ENCODE measurements at regions not wholly inside any gene's neighbourhood (a gene's known extent, or its start where the extent isn't known, plus 50 kb on each side); places are given as distances from the start of the nearest gene placed in this dataset.
"Not testable (repeated sequence)": the region's sequence is repeated elsewhere in the genome, so short reads cannot be mapped to it uniquely, and the experiment has no call there.

DNA sequence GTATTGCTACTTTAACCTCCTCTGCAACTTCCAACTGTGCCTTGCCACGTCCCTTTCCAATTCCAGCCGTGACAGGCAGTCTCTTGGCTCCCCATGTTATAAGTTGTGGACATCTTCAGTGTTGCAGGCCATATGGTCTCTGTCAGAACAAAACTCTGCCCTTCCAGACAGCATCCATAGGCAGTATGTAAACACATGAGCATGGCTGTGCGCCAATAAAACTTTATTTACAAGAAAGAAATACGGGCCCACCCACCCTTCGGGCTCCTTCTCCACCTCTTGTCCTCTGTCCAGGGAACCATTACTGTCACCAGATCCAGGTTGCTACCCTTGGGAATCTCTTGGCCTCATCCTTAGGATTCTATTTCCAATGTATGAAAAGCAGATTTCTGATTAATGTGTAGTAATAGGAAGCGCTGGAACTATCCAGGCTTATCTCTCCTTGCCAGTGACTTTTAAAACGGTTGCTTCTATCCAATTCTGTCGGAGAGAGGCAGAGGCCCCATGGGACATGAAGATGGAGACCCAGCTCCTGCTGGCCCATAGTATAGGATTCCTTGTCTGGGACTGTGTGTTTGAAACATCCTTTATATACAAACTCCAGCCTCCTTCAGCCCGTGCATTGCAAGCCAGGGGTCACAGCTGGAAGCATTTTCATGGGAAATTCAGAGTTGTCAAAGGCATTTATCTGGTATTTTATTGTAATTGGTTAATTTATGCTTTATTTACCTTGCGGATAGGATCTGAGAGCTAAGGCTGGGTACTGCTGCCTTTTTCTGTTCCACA is 114.4 kb downstream of the ZNF664 start:
- no peak overlapping the region for H3K4me3 Mint-ChIP-seq
- H3K27ac Mint-ChIP-seq: no peak overlapping the region
- peaks cover 0 to 6% (median 0%) of the 10 kb centered on the region in 7 donors for H3K9me3 Mint-ChIP-seq
- H3K4me1 Mint-ChIP-seq: no peaks in the 10 kb centered on the region
- no peaks in the 10 kb centered on the region for H3K27me3 Mint-ChIP-seq
- H3K36me3 Mint-ChIP-seq: peaks cover 0 to 4% of the 10 kb centered on the region in 2 donors
- ATAC-seq (ENCODE audit: low read depth in 2 of 2) (no peak), DNase-seq (no peak)

DNA sequence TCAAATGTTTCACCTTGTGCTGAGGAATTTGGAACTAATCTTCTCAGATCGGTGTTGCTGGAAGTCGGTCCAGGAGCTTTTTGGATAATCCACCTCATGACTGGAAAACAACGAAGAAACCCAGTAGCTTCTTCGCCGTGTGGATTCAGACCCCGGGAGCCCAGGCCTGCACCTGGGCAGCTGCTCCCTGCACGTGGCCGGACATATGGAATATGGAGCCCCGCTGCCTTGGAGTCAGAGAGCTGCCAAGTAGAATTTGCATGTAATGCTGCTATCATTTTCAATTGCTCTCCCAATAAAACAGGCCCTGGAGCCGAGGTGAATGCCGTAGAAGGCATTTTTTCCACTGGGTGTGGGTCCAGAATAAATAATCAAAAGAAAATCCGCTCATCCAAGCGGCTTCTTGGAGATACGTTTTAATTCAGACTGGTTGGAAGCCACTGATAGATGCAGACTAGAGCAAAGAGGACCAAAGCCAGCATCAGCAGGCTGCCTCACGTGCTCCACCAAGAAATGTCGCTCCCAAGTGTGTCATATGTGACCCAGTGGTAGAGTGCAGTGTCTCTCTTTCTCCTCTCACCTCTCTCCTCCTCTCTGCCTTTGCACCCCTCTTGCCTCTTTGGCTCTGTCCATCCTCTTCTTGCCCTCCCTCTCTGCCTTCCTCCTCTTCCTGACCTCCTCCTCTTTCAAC is 115.3 kb downstream of the ZNF664 start:
- Mint-ChIP-seq H3K4me1 (no peaks in the 10 kb centered on the region), H3K27ac (no peak overlapping the region), H3K36me3 (peaks cover 0 to 4% of the 10 kb centered on the region in 2 donors), H3K27me3 (no peaks in the 10 kb centered on the region), H3K9me3 (peaks cover 0 to 6% (median 0%) of the 10 kb centered on the region in 7 donors), H3K4me3 (no peak overlapping the region)
- DNase-seq (no peak), ATAC-seq (ENCODE audit: low read depth in 2 of 2) (no peak)

GRCh38 chr12:124089181-124089914 is 116.3 kb downstream of the ZNF664 start:
- DNase-seq; H3K9me3 Mint-ChIP-seq; ATAC-seq (ENCODE audit: low read depth in 2 of 2); H3K4me1 Mint-ChIP-seq; H3K4me3 Mint-ChIP-seq; H3K27ac Mint-ChIP-seq; H3K27me3 Mint-ChIP-seq; H3K36me3 Mint-ChIP-seq: not testable (repeated sequence)

- no peak for ATAC-seq (ENCODE audit: low read depth in 2 of 2)
- H3K4me1 Mint-ChIP-seq: no peaks in the 10 kb centered on the region
- peak overlapping the region in 1 of 8 donors; percentile 23 for H3K4me3 Mint-ChIP-seq
- no peak overlapping the region for H3K27ac Mint-ChIP-seq
- H3K27me3 Mint-ChIP-seq: peaks cover 0 to 5% (median 4%) of the 10 kb centered on the region in 3 donors
- H3K36me3 Mint-ChIP-seq: no peaks in the 10 kb centered on the region
- DNase-seq: no peak
- H3K9me3 Mint-ChIP-seq: peaks cover 0 to 6% (median 0%) of the 10 kb centered on the region in 7 donors
Observed at GRCh38 chr12:124091835-124092234, 118.8 kb downstream of the ZNF664 start.

- DNase-seq; H3K36me3 Mint-ChIP-seq; H3K4me1 Mint-ChIP-seq; H3K4me3 Mint-ChIP-seq; H3K27ac Mint-ChIP-seq; ATAC-seq (ENCODE audit: low read depth in 2 of 2); H3K9me3 Mint-ChIP-seq: not testable (repeated sequence)
- H3K27me3 Mint-ChIP-seq: peaks cover 2 to 11% (median 5%) of the 10 kb centered on the region in 3 donors
Observed at GRCh38 chr12:124092532-124092931, 119.5 kb downstream of the ZNF664 start.

- H3K27me3 Mint-ChIP-seq: peaks cover 5 to 16% (median 8%) of the 10 kb centered on the region in 3 donors
- DNase-seq: no peak
- no peak overlapping the region for H3K27ac Mint-ChIP-seq
- H3K36me3 Mint-ChIP-seq: no peaks in the 10 kb centered on the region
- no peaks in the 10 kb centered on the region for H3K4me1 Mint-ChIP-seq
- no peak for ATAC-seq (ENCODE audit: low read depth in 2 of 2)
- no peak overlapping the region for H3K4me3 Mint-ChIP-seq
- H3K9me3 Mint-ChIP-seq: peaks cover 0 to 4% (median 0%) of the 10 kb centered on the region in 7 donors
Observed at GRCh38 chr12:124093297-124093696, 120.3 kb downstream of the ZNF664 start.

DNA sequence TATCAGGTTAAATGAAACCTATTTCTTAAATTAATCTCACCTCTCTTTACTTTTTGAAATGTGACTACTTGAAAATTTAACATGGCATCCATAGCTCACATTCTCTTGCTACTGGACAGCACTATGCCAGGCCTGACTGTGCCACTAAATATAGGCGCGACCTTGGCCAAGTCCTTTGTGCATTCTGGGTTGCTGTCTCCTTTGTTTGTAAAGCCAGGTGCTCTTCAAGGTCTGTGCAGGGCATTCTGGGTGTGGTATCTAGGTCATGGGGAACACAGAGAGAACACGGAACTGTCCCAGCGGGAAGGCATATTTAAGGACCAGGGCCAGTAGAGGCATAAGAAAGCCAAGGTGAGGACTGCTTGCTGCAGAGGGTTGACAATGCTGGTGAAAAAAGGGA is 121.2 kb downstream of the ZNF664 start:
- H3K4me1 Mint-ChIP-seq: no peaks in the 10 kb centered on the region
- no peak overlapping the region for H3K4me3 Mint-ChIP-seq

DNA sequence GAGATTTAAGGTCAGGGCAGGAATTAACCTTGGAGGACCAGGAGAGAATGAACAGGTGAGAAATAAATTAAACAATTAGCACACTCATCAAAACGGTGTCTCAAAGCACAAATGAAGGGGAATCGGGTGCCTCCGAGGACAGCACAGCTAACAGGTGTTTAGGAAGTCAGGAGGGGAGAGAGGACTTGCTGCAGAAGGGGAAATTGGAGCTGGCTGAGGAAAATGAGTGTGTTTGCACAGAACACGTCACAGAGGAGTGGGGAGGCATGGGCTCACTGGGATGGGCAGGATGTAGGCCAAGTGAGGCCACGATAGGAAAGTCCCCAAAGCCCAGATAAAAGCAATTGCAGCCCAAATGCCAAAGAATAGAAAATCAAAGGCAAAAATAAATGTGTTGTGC is 121.7 kb downstream of the ZNF664 start:
- peaks cover 0 to 4% (median 0%) of the 10 kb centered on the region in 7 donors for H3K9me3 Mint-ChIP-seq
- DNase-seq (no peak), ATAC-seq (ENCODE audit: low read depth in 2 of 2) (no peak)
- H3K4me3 Mint-ChIP-seq: no peak overlapping the region
- no peaks in the 10 kb centered on the region for H3K36me3 Mint-ChIP-seq
- peaks cover 11 to 24% (median 18%) of the 10 kb centered on the region in 3 donors for H3K27me3 Mint-ChIP-seq
- H3K4me1 Mint-ChIP-seq: no peaks in the 10 kb centered on the region
- no peak overlapping the region for H3K27ac Mint-ChIP-seq

More for the DNA sequence above, 121.2 kb downstream of the ZNF664 start:
- peaks cover 11 to 24% (median 14%) of the 10 kb centered on the region in 3 donors for H3K27me3 Mint-ChIP-seq
- H3K9me3 Mint-ChIP-seq: peaks cover 0 to 4% (median 0%) of the 10 kb centered on the region in 7 donors
- DNase-seq (no peak), ATAC-seq (ENCODE audit: low read depth in 2 of 2) (no peak)
- no peaks in the 10 kb centered on the region for H3K36me3 Mint-ChIP-seq
- H3K27ac Mint-ChIP-seq: no peak overlapping the region

DNA sequence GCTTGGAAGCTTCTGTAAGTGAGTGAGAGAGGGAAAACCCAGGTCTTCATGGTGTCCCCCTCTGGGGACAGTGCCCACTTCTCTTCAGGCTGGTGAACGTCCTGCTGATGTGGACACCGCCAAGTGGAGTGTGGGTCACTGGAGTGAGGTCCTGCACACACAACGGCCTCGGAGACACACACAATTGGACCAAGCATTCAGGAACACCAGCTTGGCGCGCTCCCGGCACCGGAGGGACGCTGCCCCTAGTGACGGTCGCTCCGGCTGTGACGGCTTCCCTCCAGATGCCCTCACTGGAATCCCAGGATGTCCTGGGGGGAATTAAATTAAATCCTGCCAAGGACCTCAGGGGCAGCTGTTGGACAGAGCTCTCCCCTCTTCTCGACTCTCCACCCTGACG is 123.1 kb downstream of the ZNF664 start:
- DNase-seq (no peak), ATAC-seq (ENCODE audit: low read depth in 2 of 2) (no peak)
- Mint-ChIP-seq H3K4me1 (no peaks in the 10 kb centered on the region), H3K27ac (no peak overlapping the region), H3K36me3 (no peaks in the 10 kb centered on the region), H3K4me3 (no peak overlapping the region), H3K27me3 (peaks cover 11 to 24% (median 23%) of the 10 kb centered on the region in 3 donors), H3K9me3 (peaks cover 0 to 4% (median 0%) of the 10 kb centered on the region in 7 donors)

- no peak overlapping the region for H3K27ac Mint-ChIP-seq
- H3K27me3 Mint-ChIP-seq: peaks cover 11 to 24% (median 23%) of the 10 kb centered on the region in 3 donors
- H3K4me1 Mint-ChIP-seq: no peaks in the 10 kb centered on the region
- no peak overlapping the region for H3K4me3 Mint-ChIP-seq
- DNase-seq (no peak), ATAC-seq (ENCODE audit: low read depth in 2 of 2) (no peak)
- H3K36me3 Mint-ChIP-seq: no peaks in the 10 kb centered on the region
- peaks cover 0 to 2% (median 0%) of the 10 kb centered on the region in 7 donors for H3K9me3 Mint-ChIP-seq
Observed at GRCh38 chr12:124096869-124097434, 123.9 kb downstream of the ZNF664 start.

GRCh38 chr12:124097701-124098100 is 124.7 kb downstream of the ZNF664 start:
- H3K4me3 Mint-ChIP-seq: peak overlapping the region in 1 of 8 donors; percentile 69
- H3K4me1 Mint-ChIP-seq: no peaks in the 10 kb centered on the region
- DNase-seq: no peak
- peaks cover 0 to 2% (median 0%) of the 10 kb centered on the region in 7 donors for H3K9me3 Mint-ChIP-seq
- ATAC-seq (ENCODE audit: low read depth in 2 of 2): no peak
- H3K27me3 Mint-ChIP-seq: peaks cover 11 to 24% (median 23%) of the 10 kb centered on the region in 3 donors
- H3K27ac Mint-ChIP-seq: no peak overlapping the region
- no peaks in the 10 kb centered on the region for H3K36me3 Mint-ChIP-seq

GRCh38 chr12:124098101-124098757 is 125.2 kb downstream of the ZNF664 start:
- Mint-ChIP-seq H3K27ac (no peak overlapping the region), H3K9me3 (peaks cover 0 to 2% (median 0%) of the 10 kb centered on the region in 7 donors), H3K4me1 (no peaks in the 10 kb centered on the region), H3K4me3 (no peak overlapping the region), H3K27me3 (peaks cover 11 to 24% (median 23%) of the 10 kb centered on the region in 3 donors), H3K36me3 (no peaks in the 10 kb centered on the region)
- DNase-seq: no peak
- ATAC-seq (ENCODE audit: low read depth in 2 of 2): no peak

- no peaks in the 10 kb centered on the region for H3K36me3 Mint-ChIP-seq
- H3K27ac Mint-ChIP-seq: no peak overlapping the region
- ATAC-seq (ENCODE audit: low read depth in 2 of 2) (no peak), DNase-seq (no peak)
- peaks cover 0 to 2% (median 0%) of the 10 kb centered on the region in 7 donors for H3K9me3 Mint-ChIP-seq
- H3K4me3 Mint-ChIP-seq: no peak overlapping the region
- peaks cover 11 to 24% (median 23%) of the 10 kb centered on the region in 3 donors for H3K27me3 Mint-ChIP-seq
- H3K4me1 Mint-ChIP-seq: no peaks in the 10 kb centered on the region
Observed at GRCh38 chr12:124098887-124099286, 125.9 kb downstream of the ZNF664 start.
